Coronary artery (tissue), 2 donors: ENCODE measurements at regions not wholly inside any gene's neighbourhood (a gene's known extent, or its start where the extent isn't known, plus 50 kb on each side); places are given as distances from the start of the nearest gene placed in this dataset.

Experiments
- DNase-seq: peaks from one replicate; pipeline ENCODE4 v3.0.0-alpha.2; 2017; ENCODE audit warnings: low spot score
- H3K27ac ChIP-seq, 2 donors: fragments of 200-600 bp; sonication (generic); one replicate each; pipeline ENCODE4 v1.5.1; 2016 to 2019
- H3K4me3 ChIP-seq: fragments of 200-600 bp; sonication (generic); 2 replicates; pipeline ENCODE4 v1.5.1; 2016; ENCODE audit warnings: mild to moderate bottlenecking, moderate library complexity
- CTCF ChIP-seq: fragments of 200-600 bp; sonication (generic); IDR thresholded peaks from one replicate; pipeline ENCODE4 v1.5.1; 2019; ENCODE audit warnings: antibody characterized with exemption

GRCh38 chrX:30992381-30992904, 79.4 kb downstream of the FTHL17 start:
- no peak overlapping the region for H3K4me3 ChIP-seq
- H3K27ac ChIP-seq: no peak overlapping the region
- no peak for TF ChIP-seq CTCF
- no peak for DNase-seq

GRCh38 chrX:30990361-30990760, 81.5 kb downstream of the FTHL17 start:
- no peak for TF ChIP-seq CTCF
- no peak overlapping the region for H3K27ac ChIP-seq
- H3K4me3 ChIP-seq: no peak overlapping the region
- no peak for DNase-seq

- H3K27ac ChIP-seq: no peak overlapping the region
- no peak for TF ChIP-seq CTCF
- DNase-seq: no peak
- H3K4me3 ChIP-seq: no peak overlapping the region
These were observed 89.4 kb downstream of the FTHL17 start for GRCh38 chrX:30982467-30982866.

GRCh38 chrX:30981968-30982367, 89.9 kb downstream of the FTHL17 start:
- Histone ChIP-seq H3K27ac (no peak overlapping the region), H3K4me3 (no peak overlapping the region)
- no peak for DNase-seq
- TF ChIP-seq CTCF: no peak

- H3K27ac ChIP-seq: no peak overlapping the region
- TF ChIP-seq CTCF: no peak
- no peak overlapping the region for H3K4me3 ChIP-seq
- DNase-seq: no peak
These were observed 90.2 kb upstream of the TAB3 start for GRCh38 chrX:30979271-30979670.

- no peak for DNase-seq
- Histone ChIP-seq H3K27ac (no peak overlapping the region), H3K4me3 (no peak overlapping the region)
- no peak for TF ChIP-seq CTCF
These were observed 86.4 kb upstream of the TAB3 start for GRCh38 chrX:30975467-30975866.

GRCh38 chrX:30973784-30974427, 84.9 kb upstream of the TAB3 start:
- H3K4me3 ChIP-seq: no peak overlapping the region
- TF ChIP-seq CTCF: no peak
- no peak overlapping the region for H3K27ac ChIP-seq
- DNase-seq: no peak
